Mammary epithelial cell (primary cell): ENCODE measurements at regions not wholly inside any gene's neighbourhood (a gene's known extent, or its start where the extent isn't known, plus 50 kb on each side); places are given as distances from the start of the nearest gene placed in this dataset.

ENCODE experiments used
- EZH2 ChIP-seq: IDR thresholded peaks from 2 replicates; pipeline ENCODE4 v1.6.1; 2012; ENCODE audit warnings: low read length, inconsistent platforms, borderline replicate concordance
- TF ChIP-seq, protein P1 (sequence below), 2 donors: IDR thresholded peaks in 1 of 2; conservative IDR thresholded peaks in 1 of 2; 2 replicates each; pipeline ENCODE4 v1.5.1; 2011 to 2012; ENCODE audit warnings: inconsistent platforms in 2 of 2, low read length in 2 of 2, mild to moderate bottlenecking in 2 of 2, control low read depth in 1 of 2, low read depth in 1 of 2; ENCODE audit not compliant: insufficient read depth in 1 of 2; ENCODE audit errors: extremely low read depth in 1 of 2

DNA sequence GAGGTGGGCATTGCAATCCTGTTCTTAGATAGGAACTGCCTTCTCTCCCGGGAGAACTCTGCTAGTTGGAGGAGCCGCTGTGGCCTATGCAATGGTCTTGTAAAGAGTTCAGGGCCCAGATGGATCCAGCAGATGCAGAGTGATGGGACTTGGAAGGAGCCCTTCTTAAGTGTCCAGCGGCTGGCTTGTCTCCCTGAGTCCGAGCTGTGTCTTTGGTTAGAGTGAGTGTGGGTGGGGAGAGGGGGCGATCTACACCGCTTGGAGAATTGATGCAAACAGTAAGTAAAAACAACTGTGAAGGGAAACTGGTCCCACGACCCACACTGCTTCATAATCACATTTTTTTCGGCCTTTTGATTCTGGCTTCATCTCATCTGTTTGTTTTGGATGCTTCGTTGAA is 89.8 kb upstream of the CYRIA start:
- TF ChIP-seq, protein P1, sequence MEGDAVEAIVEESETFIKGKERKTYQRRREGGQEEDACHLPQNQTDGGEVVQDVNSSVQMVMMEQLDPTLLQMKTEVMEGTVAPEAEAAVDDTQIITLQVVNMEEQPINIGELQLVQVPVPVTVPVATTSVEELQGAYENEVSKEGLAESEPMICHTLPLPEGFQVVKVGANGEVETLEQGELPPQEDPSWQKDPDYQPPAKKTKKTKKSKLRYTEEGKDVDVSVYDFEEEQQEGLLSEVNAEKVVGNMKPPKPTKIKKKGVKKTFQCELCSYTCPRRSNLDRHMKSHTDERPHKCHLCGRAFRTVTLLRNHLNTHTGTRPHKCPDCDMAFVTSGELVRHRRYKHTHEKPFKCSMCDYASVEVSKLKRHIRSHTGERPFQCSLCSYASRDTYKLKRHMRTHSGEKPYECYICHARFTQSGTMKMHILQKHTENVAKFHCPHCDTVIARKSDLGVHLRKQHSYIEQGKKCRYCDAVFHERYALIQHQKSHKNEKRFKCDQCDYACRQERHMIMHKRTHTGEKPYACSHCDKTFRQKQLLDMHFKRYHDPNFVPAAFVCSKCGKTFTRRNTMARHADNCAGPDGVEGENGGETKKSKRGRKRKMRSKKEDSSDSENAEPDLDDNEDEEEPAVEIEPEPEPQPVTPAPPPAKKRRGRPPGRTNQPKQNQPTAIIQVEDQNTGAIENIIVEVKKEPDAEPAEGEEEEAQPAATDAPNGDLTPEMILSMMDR (conservative IDR thresholded peaks at IDR 0.05 in 1 of 2, IDR thresholded peaks at IDR 0.05 in 1 of 2; ENCODE audit: extremely low read depth in 1 of 2, insufficient read depth in 1 of 2, low read depth in 1 of 2, low read length in 2 of 2): no peak
- no peak for TF ChIP-seq EZH2
